Spleen (tissue), 7 donors: ENCODE measurements at regions not wholly inside any gene's neighbourhood (a gene's known extent, or its start where the extent isn't known, plus 50 kb on each side); places are given as distances from the start of the nearest gene placed in this dataset.

Source experiments
- POLR2A ChIP-seq, 3 donors: fragments of 450-650 bp; IDR thresholded peaks; one replicate each; pipeline ENCODE4 v1.5.1; 2017; ENCODE audit warnings: antibody characterized with exemption in 3 of 3, mild to moderate bottlenecking in 1 of 3
- POLR2AphosphoS5 ChIP-seq, 3 donors: sonication (generic); formaldehyde crosslinking; IDR thresholded peaks; one replicate each; pipeline ENCODE4 v1.5.1; 2017; ENCODE audit warnings: antibody characterized with exemption in 3 of 3
- TF ChIP-seq, protein P1 (sequence below), 11 experiments: fragments of 200-600 bp in 7 of 11; fragments of 450-650 bp in 4 of 11; sonication (generic) in 4 of 11; IDR thresholded peaks in 8 of 11; conservative IDR thresholded peaks in 3 of 11; 1 replicate in 7 of 11; 2 replicates in 4 of 11; pipeline versions ENCODE4 v1.4.0 to v1.8.0; 2016 to 2021; ENCODE audit warnings: antibody characterized with exemption in 11 of 11, inconsistent platforms in 4 of 11, mild to moderate bottlenecking in 1 of 11
- donor health status: DM: no; HTN: no; CAD: no; lungs with moderate emphysema.
- donor health status: DM: no; HTN: no; CAD: no.
- donor health status: DM: no; HTN: no; CAD: no.

DNA sequence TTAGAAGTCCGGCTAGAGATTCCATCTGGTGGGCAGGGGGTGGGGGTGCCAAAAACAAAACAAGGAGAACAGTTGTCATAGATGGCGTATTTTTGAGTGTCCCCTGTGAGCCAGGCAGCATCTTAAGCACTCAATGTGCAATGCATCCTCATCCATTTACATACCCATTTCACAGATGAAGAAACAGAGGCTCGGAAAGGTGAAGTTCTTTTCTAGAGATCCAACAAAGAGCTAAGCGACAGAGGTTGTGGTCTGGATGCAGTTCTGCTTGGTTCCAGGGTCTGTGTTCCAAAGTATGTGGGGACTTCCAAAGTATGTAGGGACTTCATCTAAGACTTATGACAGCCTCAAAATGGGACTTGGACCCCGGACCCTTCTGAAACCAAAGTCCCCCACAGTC is 277.8 kb downstream of the MN1 start:
- TF ChIP-seq, protein P1, sequence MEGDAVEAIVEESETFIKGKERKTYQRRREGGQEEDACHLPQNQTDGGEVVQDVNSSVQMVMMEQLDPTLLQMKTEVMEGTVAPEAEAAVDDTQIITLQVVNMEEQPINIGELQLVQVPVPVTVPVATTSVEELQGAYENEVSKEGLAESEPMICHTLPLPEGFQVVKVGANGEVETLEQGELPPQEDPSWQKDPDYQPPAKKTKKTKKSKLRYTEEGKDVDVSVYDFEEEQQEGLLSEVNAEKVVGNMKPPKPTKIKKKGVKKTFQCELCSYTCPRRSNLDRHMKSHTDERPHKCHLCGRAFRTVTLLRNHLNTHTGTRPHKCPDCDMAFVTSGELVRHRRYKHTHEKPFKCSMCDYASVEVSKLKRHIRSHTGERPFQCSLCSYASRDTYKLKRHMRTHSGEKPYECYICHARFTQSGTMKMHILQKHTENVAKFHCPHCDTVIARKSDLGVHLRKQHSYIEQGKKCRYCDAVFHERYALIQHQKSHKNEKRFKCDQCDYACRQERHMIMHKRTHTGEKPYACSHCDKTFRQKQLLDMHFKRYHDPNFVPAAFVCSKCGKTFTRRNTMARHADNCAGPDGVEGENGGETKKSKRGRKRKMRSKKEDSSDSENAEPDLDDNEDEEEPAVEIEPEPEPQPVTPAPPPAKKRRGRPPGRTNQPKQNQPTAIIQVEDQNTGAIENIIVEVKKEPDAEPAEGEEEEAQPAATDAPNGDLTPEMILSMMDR (IDR thresholded peaks at IDR 0.05 in 8 of 11, conservative IDR thresholded peaks at IDR 0.05 in 3 of 11): no peak
- TF ChIP-seq POLR2A (IDR thresholded peaks at IDR 0.05): no peak
- no peak for TF ChIP-seq POLR2AphosphoS5 (IDR thresholded peaks at IDR 0.05)
